Adrenal gland (tissue), 9 donors: ENCODE measurements at regions not wholly inside any gene's neighbourhood (a gene's known extent, or its start where the extent isn't known, plus 50 kb on each side); places are given as distances from the start of the nearest gene placed in this dataset.

Experiments
- DNase-seq, 7 donors: peaks; one replicate each; pipeline ENCODE4 v3.0.0-alpha.2; 2019 to 2020
- H3K27ac ChIP-seq, 5 donors: fragments of 200-600 bp; sonication (generic) in 4 of 5; 1 replicate in 3 of 5; 2 replicates in 2 of 5; pipeline versions ENCODE4 v1.5.1 to v1.8.0; 2016 to 2020; ENCODE audit warnings: mild to moderate bottlenecking in 1 of 5
- H3K27me3 ChIP-seq: fragments of 200-600 bp; 2 replicates; pipeline ENCODE4 v1.8.0; 2021
- H3K36me3 ChIP-seq, 2 donors: fragments of 200-600 bp; replicated peaks in 1 of 2; 1 replicate in 1 of 2; 2 replicates in 1 of 2; pipeline versions ENCODE4 v1.5.1 to v1.8.0; 2018 to 2022
- H3K4me1 ChIP-seq, 2 donors: fragments of 200-600 bp; replicated peaks in 1 of 2; 1 replicate in 1 of 2; 2 replicates in 1 of 2; pipeline versions ENCODE4 v1.5.1 to v1.8.0; 2018 to 2021
- H3K4me3 ChIP-seq, 4 donors: fragments of 200-600 bp; sonication (generic) in 3 of 4; one replicate each; pipeline ENCODE4 v1.5.1; 2016 to 2018
- H3K9me3 ChIP-seq, 3 donors: fragments of 200-600 bp; sonication (generic) in 1 of 3; replicated peaks in 1 of 3; 1 replicate in 2 of 3; 2 replicates in 1 of 3; pipeline versions ENCODE4 v1.5.1 to v1.8.0; 2016 to 2021
- POLR2A ChIP-seq, 2 donors: fragments of 450-650 bp; IDR thresholded peaks; one replicate each; pipeline ENCODE4 v1.6.1; 2017; ENCODE audit warnings: antibody characterized with exemption in 2 of 2, mild to moderate bottlenecking in 2 of 2, moderate library complexity in 1 of 2
- WGBS, 4 donors: extraction: QIAGEN DNeasy Blood & Tissue Kit in 2 of 4; methylation state at CpG; one replicate each; pipeline versions ENCODE4 v1.1.5 to v1.1.7; 2013 to 2017; 5-methylcytosine and 5-hydroxymethylcytosine counted together
- intact Hi-C, 2 donors: fragments of 100-400 bp; cut with DNase I; formaldehyde crosslinking; loops; one replicate each; pipeline versions ENCODE4 v1.14.1 to v1.15.0; 2022 to 2023
- TF ChIP-seq, protein P1 (sequence below), 6 experiments: fragments of 450-650 bp in 4 of 6; fragments of 200-600 bp in 2 of 6; sonication (generic) in 1 of 6; IDR thresholded peaks; 1 replicate in 5 of 6; 2 replicates in 1 of 6; pipeline versions ENCODE4 v1.5.1 to v1.8.0; 2016 to 2021; ENCODE audit warnings: antibody characterized with exemption in 6 of 6, mild to moderate bottlenecking in 2 of 6, moderate library complexity in 1 of 6
- donor health status: healthy with polysubstance abuse.
- donor health status: Bipolar disorder and iron deficiency.
- donor health status: DM: yes; HTN: yes; CAD: no.
- donor health status: DM: no; HTN: no; CAD: no.
- donor health status: DM: no; HTN: no; CAD: no.

DNA sequence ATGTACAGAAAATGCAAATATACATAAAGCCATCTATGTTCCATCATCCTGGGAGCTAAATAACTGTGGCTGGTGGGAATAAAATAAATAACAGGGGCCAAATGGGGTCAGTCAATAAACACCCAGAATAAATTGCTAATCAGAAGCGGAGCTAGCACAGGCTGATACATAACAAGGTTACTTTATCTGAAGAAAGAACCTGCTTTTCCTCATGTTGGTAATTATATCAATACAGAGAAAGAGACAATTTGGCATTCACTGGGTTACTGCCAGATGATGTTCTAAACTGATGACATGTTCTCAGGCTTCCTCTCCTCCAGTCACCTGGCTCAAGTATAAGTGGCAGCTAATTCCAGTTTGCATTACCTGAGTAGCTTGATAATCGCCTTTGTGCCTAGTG, 144.9 kb upstream of the CD180 start:
- no peak overlapping the region for H3K27ac ChIP-seq
- H3K4me1 ChIP-seq: no peaks in the 10 kb centered on the region
- DNase-seq: no peak
- no peaks in the 10 kb centered on the region for H3K36me3 ChIP-seq
- TF ChIP-seq, protein P1, sequence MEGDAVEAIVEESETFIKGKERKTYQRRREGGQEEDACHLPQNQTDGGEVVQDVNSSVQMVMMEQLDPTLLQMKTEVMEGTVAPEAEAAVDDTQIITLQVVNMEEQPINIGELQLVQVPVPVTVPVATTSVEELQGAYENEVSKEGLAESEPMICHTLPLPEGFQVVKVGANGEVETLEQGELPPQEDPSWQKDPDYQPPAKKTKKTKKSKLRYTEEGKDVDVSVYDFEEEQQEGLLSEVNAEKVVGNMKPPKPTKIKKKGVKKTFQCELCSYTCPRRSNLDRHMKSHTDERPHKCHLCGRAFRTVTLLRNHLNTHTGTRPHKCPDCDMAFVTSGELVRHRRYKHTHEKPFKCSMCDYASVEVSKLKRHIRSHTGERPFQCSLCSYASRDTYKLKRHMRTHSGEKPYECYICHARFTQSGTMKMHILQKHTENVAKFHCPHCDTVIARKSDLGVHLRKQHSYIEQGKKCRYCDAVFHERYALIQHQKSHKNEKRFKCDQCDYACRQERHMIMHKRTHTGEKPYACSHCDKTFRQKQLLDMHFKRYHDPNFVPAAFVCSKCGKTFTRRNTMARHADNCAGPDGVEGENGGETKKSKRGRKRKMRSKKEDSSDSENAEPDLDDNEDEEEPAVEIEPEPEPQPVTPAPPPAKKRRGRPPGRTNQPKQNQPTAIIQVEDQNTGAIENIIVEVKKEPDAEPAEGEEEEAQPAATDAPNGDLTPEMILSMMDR (IDR thresholded peaks at IDR 0.05): no peak
- TF ChIP-seq POLR2A (IDR thresholded peaks at IDR 0.05): no peak
- intact Hi-C loops: no loop called here
- 70 to 91% (median 80%) methylated on average over 2 of the region's 2 CpGs for WGBS, 4 donors
- H3K9me3 ChIP-seq: no peaks in the 10 kb centered on the region
- no peak overlapping the region for H3K4me3 ChIP-seq
- H3K27me3 ChIP-seq: no peaks in the 10 kb centered on the region

DNA sequence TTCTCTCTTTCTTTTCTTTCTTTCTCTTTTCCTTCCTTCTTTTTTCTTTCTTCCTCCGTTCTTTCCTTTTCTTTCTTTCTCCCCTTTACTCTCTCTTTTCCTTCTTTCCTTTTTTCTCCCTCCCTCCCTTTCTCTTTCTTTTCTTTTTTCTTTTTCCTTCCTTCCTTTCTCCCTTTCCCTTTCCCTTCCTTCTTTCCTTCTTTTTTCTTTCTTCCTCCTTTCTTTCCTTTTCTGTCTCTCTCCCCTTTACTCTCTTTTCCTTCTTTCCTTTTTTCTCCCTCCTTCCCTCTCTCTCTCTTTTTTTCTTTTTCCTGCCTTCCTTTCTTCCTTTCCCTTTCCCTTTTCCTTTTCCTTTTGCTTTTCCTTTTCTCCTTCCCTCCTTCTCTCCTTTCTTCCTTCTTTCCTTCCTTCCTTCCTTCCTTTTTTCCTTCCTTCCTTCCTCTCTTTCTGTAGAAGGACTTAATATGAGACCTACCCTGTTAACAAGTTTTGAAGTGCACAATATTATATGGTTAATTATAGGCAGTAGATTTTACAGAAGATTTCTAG, 142.7 kb upstream of the CD180 start:
- H3K36me3 ChIP-seq: no peaks in the 10 kb centered on the region
- no peak for DNase-seq
- H3K9me3 ChIP-seq: no peaks in the 10 kb centered on the region
- no peaks in the 10 kb centered on the region for H3K27me3 ChIP-seq
- H3K4me1 ChIP-seq: no peaks in the 10 kb centered on the region
- 79 to 82% (median 81%) methylated on average over 1 of the region's 1 CpG for WGBS, 4 donors
- no peak for TF ChIP-seq POLR2A (IDR thresholded peaks at IDR 0.05)
- TF ChIP-seq, protein P1 (IDR thresholded peaks at IDR 0.05): no peak
- no peak overlapping the region for H3K27ac ChIP-seq
- intact Hi-C loops: no loop called here
- H3K4me3 ChIP-seq: no peak overlapping the region

DNA sequence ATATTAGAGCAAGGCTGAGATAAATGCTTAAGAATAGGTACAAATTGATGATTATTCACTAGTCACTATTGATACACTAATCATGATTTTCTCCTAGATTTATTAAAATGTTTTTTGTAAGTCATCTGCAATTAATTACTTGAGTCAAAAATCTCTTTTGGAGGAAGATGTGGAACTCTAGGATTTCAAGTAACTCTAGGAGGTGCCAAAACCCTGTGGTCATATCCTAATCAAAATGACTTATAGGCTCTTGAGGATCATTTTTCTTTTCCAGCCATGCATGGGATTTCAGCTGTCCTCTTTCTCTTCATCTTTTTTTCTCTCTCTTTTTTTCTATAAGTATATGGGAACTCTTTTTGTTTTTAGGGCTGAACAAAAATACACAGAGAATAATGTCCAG, 141.8 kb upstream of the CD180 start:
- no peaks in the 10 kb centered on the region for H3K4me1 ChIP-seq
- H3K27me3 ChIP-seq: no peaks in the 10 kb centered on the region
- H3K27ac ChIP-seq: no peak overlapping the region
- H3K4me3 ChIP-seq: no peak overlapping the region
- DNase-seq: no peak
- H3K36me3 ChIP-seq: no peaks in the 10 kb centered on the region
- no peaks in the 10 kb centered on the region for H3K9me3 ChIP-seq
- intact Hi-C loops: no loop called here
- TF ChIP-seq, protein P1 (IDR thresholded peaks at IDR 0.05): no peak
- no peak for TF ChIP-seq POLR2A (IDR thresholded peaks at IDR 0.05)

DNA sequence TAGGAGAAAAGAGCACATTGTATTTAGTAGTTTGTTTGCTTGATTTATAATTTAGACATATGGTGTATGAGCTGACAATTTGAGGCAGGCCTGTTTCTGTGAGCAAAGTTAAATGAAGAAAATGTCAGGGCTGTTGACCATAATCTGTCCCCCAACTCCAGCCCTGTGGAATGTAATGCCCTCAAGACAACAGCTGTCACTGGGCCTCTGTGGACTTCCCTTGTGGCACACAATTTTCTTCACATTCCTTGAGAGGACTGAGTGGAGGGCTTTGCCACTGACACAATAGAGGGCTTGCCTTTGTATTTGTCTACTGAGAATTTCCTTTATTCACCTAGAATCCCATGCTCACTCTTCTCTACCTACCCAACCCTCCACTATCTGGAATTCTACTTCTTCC, 141.2 kb upstream of the CD180 start:
- Histone ChIP-seq H3K4me3 (no peak overlapping the region), H3K27ac (no peak overlapping the region), H3K36me3 (no peaks in the 10 kb centered on the region), H3K9me3 (no peaks in the 10 kb centered on the region), H3K4me1 (no peaks in the 10 kb centered on the region), H3K27me3 (no peaks in the 10 kb centered on the region)
- intact Hi-C loops: no loop called here
- no peak for DNase-seq
- TF ChIP-seq, protein P1 (IDR thresholded peaks at IDR 0.05): no peak
- TF ChIP-seq POLR2A (IDR thresholded peaks at IDR 0.05): no peak
